GM19395 (cell line): ENCODE measurements at regions not wholly inside any gene's neighbourhood (a gene's known extent, or its start where the extent isn't known, plus 50 kb on each side); places are given as distances from the start of the nearest gene placed in this dataset.

Experiments used
- ATAC-seq: cut with Tn5 transposase; IDR thresholded peaks from one replicate; pipeline ENCODE4 v1.9.1; 2021; ENCODE audit warnings: mild to moderate bottlenecking, moderate library complexity; ENCODE audit not compliant: unreplicated experiment

GRCh38 chr1:59046134-59046533 lies 250.8 kb upstream of the FGGY start:
- ATAC-seq: no peak

GRCh38 chr1:59046730-59047157 lies 250.2 kb upstream of the FGGY start:
- ATAC-seq: peak; percentile 94

GRCh38 chr1:59051007-59051406 lies 245.9 kb upstream of the FGGY start:
- ATAC-seq: no peak

GRCh38 chr1:59052166-59052590 lies 244.7 kb upstream of the FGGY start:
- no peak for ATAC-seq

- ATAC-seq: no peak
These were observed 242.7 kb upstream of the FGGY start for GRCh38 chr1:59054172-59054571.

GRCh38 chr1:59055908-59056719 lies 240.8 kb upstream of the FGGY start:
- ATAC-seq: no peak

- ATAC-seq: no peak
These were observed 239.6 kb upstream of the FGGY start for GRCh38 chr1:59057211-59057694.

- no peak for ATAC-seq
These were observed 239.1 kb upstream of the FGGY start for GRCh38 chr1:59057796-59058195.

- no peak for ATAC-seq
These were observed 238.0 kb upstream of the FGGY start for GRCh38 chr1:59058665-59059439.

GRCh38 chr1:59061876-59062275 lies 235.0 kb upstream of the FGGY start:
- no peak for ATAC-seq

GRCh38 chr1:59062743-59063142 lies 234.2 kb upstream of the FGGY start:
- ATAC-seq: no peak

GRCh38 chr1:59063501-59063900 lies 233.4 kb upstream of the FGGY start:
- ATAC-seq: no peak

GRCh38 chr1:59064592-59064991 lies 232.3 kb upstream of the FGGY start:
- ATAC-seq: no peak

- ATAC-seq: no peak
These were observed 230.7 kb upstream of the FGGY start for GRCh38 chr1:59066236-59066635.

GRCh38 chr1:59070610-59071009 lies 226.3 kb upstream of the FGGY start:
- no peak for ATAC-seq

- no peak for ATAC-seq
These were observed 225.6 kb upstream of the FGGY start for GRCh38 chr1:59071289-59071688.

GRCh38 chr1:59071876-59072582 lies 224.9 kb upstream of the FGGY start:
- no peak for ATAC-seq

- ATAC-seq: no peak
These were observed 224.3 kb upstream of the FGGY start for GRCh38 chr1:59072583-59072947.

- no peak for ATAC-seq
These were observed 222.3 kb upstream of the FGGY start for GRCh38 chr1:59074598-59074997.

GRCh38 chr1:59075021-59075420 lies 221.9 kb upstream of the FGGY start:
- no peak for ATAC-seq

GRCh38 chr1:59076612-59077011 lies 220.3 kb upstream of the FGGY start:
- ATAC-seq: no peak
